ENCODE measurements at regions not wholly inside any gene's neighbourhood (a gene's known extent, or its start where the extent isn't known, plus 50 kb on each side); places are given as distances from the start of the nearest gene placed in this dataset.

GRCh38 chr10:9656996-9657395, 1360.7 kb upstream of the CELF2 start:
- TF ChIP-seq POLR2A (IDR thresholded peaks at IDR 0.05) (no peak), POLR2AphosphoS5 (IDR thresholded peaks at IDR 0.05; ENCODE audit: insufficient read depth in 1 of 2, low read depth in 1 of 2) (no peak)
- TF ChIP-seq, protein P1, sequence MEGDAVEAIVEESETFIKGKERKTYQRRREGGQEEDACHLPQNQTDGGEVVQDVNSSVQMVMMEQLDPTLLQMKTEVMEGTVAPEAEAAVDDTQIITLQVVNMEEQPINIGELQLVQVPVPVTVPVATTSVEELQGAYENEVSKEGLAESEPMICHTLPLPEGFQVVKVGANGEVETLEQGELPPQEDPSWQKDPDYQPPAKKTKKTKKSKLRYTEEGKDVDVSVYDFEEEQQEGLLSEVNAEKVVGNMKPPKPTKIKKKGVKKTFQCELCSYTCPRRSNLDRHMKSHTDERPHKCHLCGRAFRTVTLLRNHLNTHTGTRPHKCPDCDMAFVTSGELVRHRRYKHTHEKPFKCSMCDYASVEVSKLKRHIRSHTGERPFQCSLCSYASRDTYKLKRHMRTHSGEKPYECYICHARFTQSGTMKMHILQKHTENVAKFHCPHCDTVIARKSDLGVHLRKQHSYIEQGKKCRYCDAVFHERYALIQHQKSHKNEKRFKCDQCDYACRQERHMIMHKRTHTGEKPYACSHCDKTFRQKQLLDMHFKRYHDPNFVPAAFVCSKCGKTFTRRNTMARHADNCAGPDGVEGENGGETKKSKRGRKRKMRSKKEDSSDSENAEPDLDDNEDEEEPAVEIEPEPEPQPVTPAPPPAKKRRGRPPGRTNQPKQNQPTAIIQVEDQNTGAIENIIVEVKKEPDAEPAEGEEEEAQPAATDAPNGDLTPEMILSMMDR (IDR thresholded peaks at IDR 0.05), result no peak
